DMS53 treated with DMSO at 0.1 percent for 48 hours (cell line): ENCODE measurements at regions not wholly inside any gene's neighbourhood (a gene's known extent, or its start where the extent isn't known, plus 50 kb on each side); places are given as distances from the start of the nearest gene placed in this dataset.
"Not testable (repeated sequence)": the region's sequence is repeated elsewhere in the genome, so short reads cannot be mapped to it uniquely, and the experiment has no call there.

Experiments used
- DNase-seq: peaks from one replicate; lab custom pipeline; 2025; ENCODE audit not compliant: unreplicated experiment; lab: John Stamatoyannopoulos, UW

- DNase-seq = no peak
Observed at GRCh38 chr3:72079369-72079872, 294.5 kb upstream of the PROK2 start.

DNA sequence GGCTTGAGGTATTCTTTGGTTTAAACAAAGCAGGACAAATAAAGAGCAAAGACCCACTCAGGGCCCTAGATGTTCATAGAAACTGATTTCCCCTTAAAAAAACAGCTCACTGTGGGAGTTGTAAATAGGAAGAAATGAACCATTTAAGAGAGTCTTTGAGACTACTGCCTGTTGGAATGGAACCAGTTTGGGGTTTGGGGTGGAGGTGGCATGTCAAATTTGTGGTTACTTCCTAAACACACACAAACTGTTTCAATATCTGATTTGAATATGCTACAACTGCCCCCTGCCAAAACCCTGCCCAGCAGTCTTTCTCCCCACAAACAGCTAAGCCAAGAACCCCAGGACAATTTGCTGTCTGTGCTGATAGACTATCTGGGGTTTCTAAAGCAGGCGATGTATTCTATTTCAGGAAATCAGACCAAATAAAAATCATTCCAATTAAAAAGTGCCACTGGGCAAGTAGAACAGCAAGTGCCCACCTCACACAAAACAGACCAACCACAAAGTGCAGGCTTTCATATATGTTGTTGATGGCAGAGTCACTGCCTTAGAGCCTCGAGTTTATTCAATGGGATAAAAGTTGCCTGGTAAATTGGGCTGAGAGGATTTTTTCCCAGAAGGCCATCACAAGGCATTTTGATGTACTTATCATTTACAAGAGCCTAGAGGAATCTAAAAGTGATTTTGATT, 293.9 kb upstream of the PROK2 start:
- DNase-seq = no peak

GRCh38 chr3:72077473-72078259, 292.7 kb upstream of the PROK2 start:
- DNase-seq = no peak

- DNase-seq = not testable (repeated sequence)
Observed at GRCh38 chr3:72075848-72076247, 290.9 kb upstream of the PROK2 start.

- DNase-seq = no peak
Observed at GRCh38 chr3:72071624-72072023, 286.7 kb upstream of the PROK2 start.

GRCh38 chr3:72070005-72070404, 285.1 kb upstream of the PROK2 start:
- no peak for DNase-seq

- no peak for DNase-seq
Observed at GRCh38 chr3:72069543-72069942, 284.6 kb upstream of the PROK2 start.

DNA sequence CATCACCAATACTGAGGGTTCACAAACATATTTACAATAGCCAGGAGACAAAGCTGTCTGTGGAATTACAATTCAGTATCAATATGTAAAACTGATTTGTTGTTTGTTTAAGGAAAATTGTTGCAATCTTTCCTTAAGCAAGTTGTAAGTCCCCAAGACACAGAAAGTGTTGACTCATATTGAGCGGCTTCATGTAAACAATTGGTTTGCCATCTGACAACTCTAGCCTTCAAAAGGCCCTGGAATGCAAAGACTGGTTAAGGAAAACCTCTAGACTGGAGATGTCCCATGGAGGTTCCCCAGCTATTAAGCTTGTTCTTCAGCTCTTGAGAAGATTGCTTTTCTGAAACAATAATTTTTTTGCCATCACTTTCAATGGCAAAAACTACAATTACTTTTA, 283.7 kb upstream of the PROK2 start:
- no peak for DNase-seq

DNA sequence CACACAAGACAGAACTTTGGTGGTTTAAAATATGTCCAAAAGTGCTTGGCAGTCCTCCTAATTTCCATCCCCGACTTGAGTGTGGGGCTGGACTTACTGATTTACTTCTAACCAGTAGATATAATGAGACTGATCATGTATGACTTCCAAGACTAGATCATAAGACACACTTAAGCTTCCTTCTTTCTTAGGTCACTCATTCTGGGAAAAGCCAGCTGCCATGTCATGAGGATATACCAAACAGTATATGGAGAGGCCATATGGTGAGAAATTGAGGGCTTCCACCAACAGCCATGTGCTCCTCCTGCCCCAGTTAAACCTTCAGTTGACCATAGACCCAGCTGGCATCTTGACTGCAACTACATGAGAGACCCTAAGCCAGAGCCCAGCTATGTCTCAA, 282.8 kb upstream of the PROK2 start:
- DNase-seq = no peak

DNA sequence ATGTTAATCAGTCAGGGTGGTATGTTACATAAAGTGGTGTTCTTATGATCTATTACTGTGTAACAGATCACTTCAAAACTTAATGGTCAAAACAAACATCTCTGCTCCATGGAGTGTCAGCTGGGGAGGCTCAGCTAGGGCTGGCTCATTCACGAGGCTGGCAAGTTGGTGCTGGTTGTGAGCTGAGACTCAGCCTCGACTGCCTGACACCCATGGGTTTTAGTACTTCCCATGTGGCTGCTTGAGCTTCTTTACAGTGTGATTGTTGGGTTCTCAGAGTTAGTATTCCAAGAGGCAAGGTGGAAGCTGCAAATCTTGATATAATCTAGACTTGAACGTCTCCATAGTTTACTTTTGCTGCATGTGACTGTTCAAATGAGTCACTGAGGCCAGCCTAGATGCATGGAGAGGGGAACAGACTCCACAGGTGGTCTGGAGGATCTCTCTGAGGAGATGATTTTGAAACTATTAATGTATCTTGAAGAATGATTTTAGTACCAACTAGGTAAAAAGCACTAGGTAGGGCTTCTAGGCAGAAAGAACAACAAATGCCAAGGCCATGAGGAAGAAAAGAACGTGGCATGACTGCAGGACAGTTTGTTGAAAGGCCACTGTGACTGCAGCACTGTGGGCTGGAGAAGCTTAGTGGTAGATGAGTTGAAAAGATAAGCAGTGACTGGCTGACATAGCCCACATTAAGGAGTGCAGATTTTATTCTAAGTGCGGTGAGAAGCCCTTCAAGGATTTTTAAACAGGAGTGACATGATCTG, 281.1 kb upstream of the PROK2 start:
- no peak for DNase-seq

GRCh38 chr3:72065236-72065635, 280.3 kb upstream of the PROK2 start:
- no peak for DNase-seq

DNA sequence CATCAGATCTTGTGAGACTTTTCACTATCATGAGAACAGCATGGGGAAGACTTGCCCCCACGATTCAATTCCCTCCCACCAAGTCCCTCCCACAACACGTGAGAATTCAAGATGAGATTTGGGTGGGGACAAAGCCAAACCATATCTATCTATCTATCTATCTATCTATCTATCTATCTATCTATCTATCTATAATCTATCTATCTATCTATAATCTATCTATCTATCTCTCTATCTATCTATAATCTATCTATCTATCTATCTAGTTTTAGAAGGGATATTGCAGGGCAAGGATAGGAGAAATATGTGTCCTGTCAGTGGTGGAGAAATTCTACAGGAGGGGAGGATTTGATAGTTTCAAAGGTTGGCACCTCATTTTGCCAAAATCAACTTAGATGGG, 279.8 kb upstream of the PROK2 start:
- DNase-seq = not testable (repeated sequence)

DNA sequence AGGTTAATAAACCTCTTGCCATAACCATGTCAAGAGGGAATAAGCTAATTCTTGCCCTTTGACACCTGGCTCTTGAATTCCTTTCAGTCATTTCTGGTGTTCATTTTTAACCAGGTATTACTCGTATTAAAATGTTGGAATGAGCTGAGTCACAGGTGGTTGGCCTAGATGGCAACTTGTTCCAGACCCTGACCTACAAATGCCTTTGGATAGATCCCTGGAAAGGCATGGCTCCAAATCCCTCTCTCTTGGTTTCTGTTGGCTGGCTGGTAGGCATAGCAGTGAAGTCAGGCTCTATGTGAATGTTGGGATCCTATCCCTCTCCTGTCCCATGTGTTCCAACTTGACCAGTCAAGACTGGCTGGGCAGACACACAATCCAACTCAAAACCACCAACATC, 277.1 kb upstream of the PROK2 start:
- no peak for DNase-seq

DNA sequence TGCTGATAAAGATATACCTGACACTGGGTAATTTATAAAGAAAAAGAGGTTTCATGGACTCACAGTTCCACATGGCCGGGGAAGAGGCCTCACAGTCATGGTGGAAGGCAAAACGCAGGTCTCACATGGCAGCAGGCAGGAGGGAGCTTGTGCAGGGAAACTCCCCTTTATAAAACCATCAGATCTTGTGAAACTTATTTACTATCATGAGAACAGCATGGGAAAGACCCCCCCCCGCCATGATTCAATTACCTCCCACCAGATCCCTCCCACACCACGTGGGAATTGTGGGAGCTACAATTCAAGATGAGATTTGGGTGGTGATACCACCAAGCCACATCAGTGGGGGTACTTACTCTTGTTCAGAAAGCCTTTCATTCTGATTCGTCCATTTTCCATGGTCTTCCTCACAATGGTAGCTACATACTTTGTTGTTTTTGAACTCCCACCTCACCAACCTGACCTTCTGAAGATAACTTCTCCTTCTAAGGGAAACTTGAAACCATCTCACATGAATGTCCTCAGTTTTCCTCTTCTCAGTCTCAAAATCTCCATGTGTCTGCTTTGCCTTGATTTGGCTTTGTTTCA, 275.6 kb upstream of the PROK2 start:
- no peak for DNase-seq

DNA sequence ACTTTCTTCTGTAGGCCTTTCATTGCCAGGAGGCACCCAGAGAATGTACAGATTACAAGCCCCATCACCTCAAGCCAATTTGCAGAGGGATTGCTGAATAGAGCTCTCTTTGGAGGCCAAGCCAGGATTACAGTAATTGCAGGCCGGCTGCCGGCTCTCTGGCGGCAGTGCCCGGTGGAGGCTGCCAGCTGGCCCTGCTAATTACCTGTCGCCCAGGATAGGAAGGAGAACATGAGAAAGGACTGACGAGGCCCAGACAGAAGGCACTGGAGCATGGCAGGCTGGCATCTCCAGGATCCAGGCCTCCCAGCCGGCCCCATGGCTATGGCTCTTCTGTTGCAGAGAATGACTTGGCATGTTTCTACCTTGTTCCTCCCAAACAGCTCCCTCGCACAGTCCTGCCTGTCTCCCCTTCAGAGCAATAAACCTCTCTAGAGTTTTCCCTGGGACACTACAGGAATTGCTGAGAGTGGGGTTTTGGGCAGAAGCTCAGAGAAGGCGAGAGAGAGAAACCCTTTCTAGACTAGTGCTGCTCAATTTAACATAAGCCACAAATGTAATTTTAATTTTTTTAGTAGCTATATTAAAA, 273.6 kb upstream of the PROK2 start:
- DNase-seq = no peak

DNA sequence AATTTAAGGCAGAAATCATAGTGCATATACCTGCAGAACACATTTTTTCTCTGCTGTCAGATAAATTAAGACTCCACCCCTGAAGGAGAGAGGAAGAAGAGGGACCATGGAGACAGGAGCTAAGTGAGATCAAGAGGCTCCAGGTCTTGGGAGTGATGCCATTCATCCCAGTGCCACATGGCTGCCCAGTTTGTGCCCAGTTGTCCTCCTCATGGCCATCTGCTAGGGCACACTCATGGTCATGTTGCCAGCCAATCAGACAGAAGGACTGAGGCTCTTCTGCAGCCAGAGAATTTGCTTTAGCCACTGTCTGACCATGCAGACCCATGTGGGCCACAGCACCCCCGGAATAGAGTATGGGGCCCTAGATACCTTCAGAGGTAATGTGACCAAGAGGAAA, 270.5 kb upstream of the PROK2 start:
- no peak for DNase-seq

DNA sequence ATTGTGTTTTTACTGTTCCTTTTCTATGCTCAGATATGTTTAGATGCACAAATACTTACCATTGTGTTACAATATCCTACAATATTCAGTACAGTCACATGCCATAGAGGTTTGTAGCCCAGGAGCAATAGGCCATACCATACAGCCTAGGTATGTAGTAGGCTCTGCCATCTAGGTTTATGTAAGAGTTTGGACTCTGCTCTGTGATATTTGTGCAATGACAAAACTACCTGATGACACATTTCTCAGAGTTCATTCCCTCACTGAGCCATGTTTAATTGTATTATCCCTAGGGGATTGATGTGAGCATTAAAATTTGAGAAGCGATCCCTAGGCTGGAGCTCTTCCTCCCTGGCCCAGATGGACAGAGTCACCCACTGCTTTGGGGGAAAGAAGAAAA, 270.0 kb upstream of the PROK2 start:
- DNase-seq = no peak

- no peak for DNase-seq
Observed at GRCh38 chr3:72052841-72053409, 268.0 kb upstream of the PROK2 start.

GRCh38 chr3:72050771-72051170, 265.8 kb upstream of the PROK2 start:
- no peak for DNase-seq

GRCh38 chr3:72050048-72050632, 265.2 kb upstream of the PROK2 start:
- no peak for DNase-seq
